NOMO-1 treated with DMSO at 0.1 percent for 48 hours (cell line): ENCODE measurements at regions not wholly inside any gene's neighbourhood (a gene's known extent, or its start where the extent isn't known, plus 50 kb on each side); places are given as distances from the start of the nearest gene placed in this dataset.

ENCODE experiments used
- DNase-seq: peaks from one replicate; lab custom pipeline; 2025; ENCODE audit not compliant: unreplicated experiment; lab: John Stamatoyannopoulos, UW

GRCh38 chr20:21653628-21654027 lies 51.8 kb upstream of the PAX1 start:
- no peak for DNase-seq

- DNase-seq = no peak
These were observed 62.0 kb upstream of the PAX1 start for GRCh38 chr20:21643417-21643816.

- no peak for DNase-seq
These were observed 64.9 kb upstream of the PAX1 start for GRCh38 chr20:21640556-21640955.

GRCh38 chr20:21633829-21634228 lies 71.6 kb upstream of the PAX1 start:
- DNase-seq = no peak

- no peak for DNase-seq
These were observed 72.8 kb upstream of the PAX1 start for GRCh38 chr20:21632735-21633053.

- no peak for DNase-seq
These were observed 73.3 kb upstream of the PAX1 start for GRCh38 chr20:21632031-21632734.

GRCh38 chr20:21628800-21629199 lies 76.7 kb upstream of the PAX1 start:
- no peak for DNase-seq

- DNase-seq = no peak
These were observed 81.7 kb upstream of the PAX1 start for GRCh38 chr20:21623781-21624094.

- DNase-seq = peak; percentile 65
These were observed 82.2 kb upstream of the PAX1 start for GRCh38 chr20:21623074-21623780.

GRCh38 chr20:21622097-21622857 lies 83.2 kb upstream of the PAX1 start:
- DNase-seq = no peak

GRCh38 chr20:21618759-21619416 lies 86.6 kb upstream of the PAX1 start:
- no peak for DNase-seq

GRCh38 chr20:21615617-21616080 lies 89.8 kb upstream of the PAX1 start:
- DNase-seq = peak; percentile 12

- no peak for DNase-seq
These were observed 90.5 kb upstream of the PAX1 start for GRCh38 chr20:21614980-21615379.

- DNase-seq = no peak
These were observed 92.0 kb upstream of the PAX1 start for GRCh38 chr20:21613512-21613911.

- DNase-seq = no peak
These were observed 95.5 kb upstream of the PAX1 start for GRCh38 chr20:21609981-21610380.

- no peak for DNase-seq
These were observed 95.4 kb upstream of the NKX2-2 start for GRCh38 chr20:21609221-21609620.

- no peak for DNase-seq
These were observed 94.9 kb upstream of the NKX2-2 start for GRCh38 chr20:21608777-21609176.

- no peak for DNase-seq
These were observed 94.3 kb upstream of the NKX2-2 start for GRCh38 chr20:21607971-21608725.

GRCh38 chr20:21601799-21602198 lies 87.9 kb upstream of the NKX2-2 start:
- DNase-seq = no peak

GRCh38 chr20:21586682-21587081 lies 72.8 kb upstream of the NKX2-2 start:
- DNase-seq = no peak
